ENCODE measurements at regions not wholly inside any gene's neighbourhood (a gene's known extent, or its start where the extent isn't known, plus 50 kb on each side); places are given as distances from the start of the nearest gene placed in this dataset.

DNA sequence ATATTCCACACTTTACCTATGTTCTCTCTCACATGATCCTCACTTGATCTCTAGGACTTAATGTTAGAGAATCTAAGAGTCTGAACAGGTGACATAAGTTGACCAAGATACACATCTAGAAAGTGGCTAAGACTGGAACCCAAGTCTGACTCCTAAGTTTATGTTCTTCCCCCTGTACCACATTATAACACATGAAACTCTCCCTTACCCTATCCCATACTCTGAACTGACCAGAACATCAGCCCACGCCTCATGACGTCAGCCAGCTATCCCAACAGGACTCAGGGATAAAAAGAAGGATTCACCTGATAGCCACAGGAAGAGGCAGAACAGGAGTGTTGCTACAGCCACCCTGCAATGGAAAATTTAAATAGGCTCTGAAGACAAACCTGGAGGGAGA lies 392.2 kb downstream of the ZEB2 start:
- no peak for TF ChIP-seq CTCF (IDR thresholded peaks at IDR 0.05)
- TF ChIP-seq POLR2A (IDR thresholded peaks at IDR 0.05), result no peak
